ENCODE measurements at regions not wholly inside any gene's neighbourhood (a gene's known extent, or its start where the extent isn't known, plus 50 kb on each side); places are given as distances from the start of the nearest gene placed in this dataset.

GRCh38 chr1:63129184-63129583 is 193.2 kb upstream of the FOXD3 start:
- POLR2A ChIA-PET, result no interaction called here
- no peaks in the 10 kb centered on the region for H3K4me1 Mint-ChIP-seq (ENCODE audit: low read depth)
- DNase-seq, result no peak
- no peaks in the 10 kb centered on the region for H3K9me3 Mint-ChIP-seq
- no peaks in the 10 kb centered on the region for H3K36me3 Mint-ChIP-seq (ENCODE audit: low read depth)
- H3K4me3 Mint-ChIP-seq, result no peak overlapping the region
- no peak overlapping the region for H3K27ac Mint-ChIP-seq
- H3K27me3 Mint-ChIP-seq, result peaks cover 17% of the 10 kb centered on the region
- CTCF ChIA-PET, result no interaction called here
- intact Hi-C loops (cut with micrococcal nuclease), result no loop called here
- ATAC-seq, result no peak
- TF ChIP-seq CTCF (IDR thresholded peaks at IDR 0.05), result no peak

- H3K27ac Mint-ChIP-seq, result no peak overlapping the region
- no peak overlapping the region for H3K4me3 Mint-ChIP-seq
- no peaks in the 10 kb centered on the region for H3K4me1 Mint-ChIP-seq (ENCODE audit: low read depth)
- intact Hi-C loops (cut with micrococcal nuclease), result no loop called here
- H3K27me3 Mint-ChIP-seq, result peaks cover 17% of the 10 kb centered on the region
- H3K36me3 Mint-ChIP-seq (ENCODE audit: low read depth), result no peaks in the 10 kb centered on the region
- no peaks in the 10 kb centered on the region for H3K9me3 Mint-ChIP-seq
- ATAC-seq (no peak), DNase-seq (no peak)
- no peak for TF ChIP-seq CTCF (IDR thresholded peaks at IDR 0.05)
- CTCF ChIA-PET, result no interaction called here
- POLR2A ChIA-PET, result no interaction called here
These were observed 192.5 kb upstream of the FOXD3 start for GRCh38 chr1:63129855-63130254.

GRCh38 chr1:63134501-63135173 is 187.7 kb upstream of the FOXD3 start:
- no peak for TF ChIP-seq CTCF (IDR thresholded peaks at IDR 0.05)
- peaks cover 16% of the 10 kb centered on the region for H3K27me3 Mint-ChIP-seq
- CTCF ChIA-PET, result interaction anchor here (1.1 kb wide), 1 partner anchor 8 kb away, joined by 3 read pairs; no protein-coding TSS in a partner anchor
- no peaks in the 10 kb centered on the region for H3K4me1 Mint-ChIP-seq (ENCODE audit: low read depth)
- H3K36me3 Mint-ChIP-seq (ENCODE audit: low read depth), result no peaks in the 10 kb centered on the region
- no peak overlapping the region for H3K27ac Mint-ChIP-seq
- ATAC-seq (no peak), DNase-seq (no peak)
- intact Hi-C loops (cut with micrococcal nuclease), result no loop called here
- no peaks in the 10 kb centered on the region for H3K9me3 Mint-ChIP-seq
- POLR2A ChIA-PET, result no interaction called here
- no peak overlapping the region for H3K4me3 Mint-ChIP-seq

- ATAC-seq, result no peak
- intact Hi-C loops (cut with micrococcal nuclease), result no loop called here
- Mint-ChIP-seq H3K9me3 (no peaks in the 10 kb centered on the region), H3K36me3 (ENCODE audit: low read depth) (no peaks in the 10 kb centered on the region), H3K27me3 (peaks cover 15% of the 10 kb centered on the region), H3K27ac (no peak overlapping the region), H3K4me1 (ENCODE audit: low read depth) (no peaks in the 10 kb centered on the region), H3K4me3 (no peak overlapping the region)
- ChIA-PET CTCF (interaction anchor here (1.0 to 1.1 kb wide), 2 partner anchors 8 to 14 kb away, joined by 3 to 5 read pairs; no protein-coding TSS in a partner anchor), POLR2A (no interaction called here)
- DNase-seq, result no peak
- TF ChIP-seq CTCF (IDR thresholded peaks at IDR 0.05), result no peak
These were observed 187.2 kb upstream of the FOXD3 start for GRCh38 chr1:63135174-63135512.

- H3K4me1 Mint-ChIP-seq (ENCODE audit: low read depth), result no peaks in the 10 kb centered on the region
- no peak for ATAC-seq
- no peak overlapping the region for H3K4me3 Mint-ChIP-seq
- no peak for TF ChIP-seq CTCF (IDR thresholded peaks at IDR 0.05)
- POLR2A ChIA-PET, result no interaction called here
- CTCF ChIA-PET, result interaction anchor here (1.0 to 1.1 kb wide), 2 partner anchors 9 to 13 kb away, joined by 3 to 5 read pairs; no protein-coding TSS in a partner anchor
- no peak for DNase-seq
- no peaks in the 10 kb centered on the region for H3K36me3 Mint-ChIP-seq (ENCODE audit: low read depth)
- H3K9me3 Mint-ChIP-seq, result no peaks in the 10 kb centered on the region
- H3K27me3 Mint-ChIP-seq, result peaks cover 13% of the 10 kb centered on the region
- intact Hi-C loops (cut with micrococcal nuclease), result no loop called here
- no peak overlapping the region for H3K27ac Mint-ChIP-seq
These were observed 186.6 kb upstream of the FOXD3 start for GRCh38 chr1:63135801-63136200.

All from activated CD8-positive, alpha-beta T cell treated with anti-CD3 and anti-CD28 coated beads for 36 hours (primary cell).